IMR-90 (cell line): ENCODE measurements at regions not wholly inside any gene's neighbourhood (a gene's known extent, or its start where the extent isn't known, plus 50 kb on each side); places are given as distances from the start of the nearest gene placed in this dataset.

Source experiments
- ATAC-seq: fragments of 200-7000 bp; cut with Tn5 transposase; 2 replicates; pipeline ENCODE4 v1.9.1; 2020; ENCODE audit warnings: low read depth, mild to moderate bottlenecking, moderate library complexity
- BruUV-seq: library from RNA; stranded (reverse); fragments of 400-500 nt; replicated peaks from 2 replicates; lab custom pipeline; 2021; lab: Mats Ljungman, UMichigan
- CTCF ChIA-PET: fragments of 300-600 bp; formaldehyde crosslinking; extraction: SDS; loops from one replicate; lab custom pipeline; 2021; ENCODE audit warnings: antibody characterized with exemption; lab: Yijun Ruan, JAX
- POLR2A ChIA-PET: fragments of 300-600 bp; sonication (Branson Sonifier 250); formaldehyde crosslinking; loops from one replicate; lab custom pipeline; 2022; ENCODE audit warnings: antibody characterized with exemption; ENCODE audit not compliant: unreplicated experiment; lab: Charles Lee
- DNase-seq: peaks from one replicate; pipeline ENCODE4 v3.0.0; 2013
- H2AFZ ChIP-seq: replicated peaks from 2 replicates; pipeline ENCODE3; 2013; ENCODE audit warnings: low read length, mild to moderate bottlenecking; ENCODE audit not compliant: poor library complexity
- H2AK5ac ChIP-seq: 2 replicates; pipeline ENCODE4 v1.6.1; 2013; ENCODE audit warnings: low read depth, low read length, inconsistent platforms
- H2AK9ac ChIP-seq: replicated peaks from 2 replicates; pipeline ENCODE3; 2013; ENCODE audit warnings: mild to moderate bottlenecking, low read depth, low read length, moderate library complexity; ENCODE audit not compliant: poor library complexity
- H2BK120ac ChIP-seq: 2 replicates; pipeline ENCODE4 v1.6.1; 2013; ENCODE audit warnings: low read depth, low read length, inconsistent platforms
- H2BK15ac ChIP-seq: 3 replicates; pipeline ENCODE4 v1.6.1; 2013; ENCODE audit warnings: low read depth, low read length, inconsistent platforms
- H2BK20ac ChIP-seq: 2 replicates; pipeline ENCODE4 v1.6.1; 2013; ENCODE audit warnings: low read depth, mild to moderate bottlenecking, inconsistent platforms, low read length, moderate library complexity
- H2BK5ac ChIP-seq: 2 replicates; pipeline ENCODE4 v1.6.1; 2013; ENCODE audit warnings: mild to moderate bottlenecking, low read depth, low read length, inconsistent platforms; ENCODE audit not compliant: poor library complexity, severe bottlenecking
- H3K14ac ChIP-seq: replicated peaks from 2 replicates; pipeline ENCODE4 v1.6.1; 2013; ENCODE audit warnings: low read depth, low read length, inconsistent platforms
- H3K18ac ChIP-seq: 2 replicates; pipeline ENCODE4 v1.6.1; 2013; ENCODE audit warnings: low read depth, low read length, control low read depth
- H3K23ac ChIP-seq: 2 replicates; pipeline ENCODE4 v1.6.1; 2013; ENCODE audit warnings: low read depth, low read length, inconsistent platforms
- H3K27ac ChIP-seq: 2 replicates; pipeline ENCODE4 v1.5.1; 2013; ENCODE audit warnings: mild to moderate bottlenecking, control low read depth, low read length; ENCODE audit not compliant: insufficient read depth
- H3K27me3 ChIP-seq: 2 replicates; pipeline ENCODE4 v1.6.1; 2013; ENCODE audit warnings: low read length; ENCODE audit not compliant: control insufficient read depth, insufficient read depth
- H3K36me3 ChIP-seq: 2 replicates; pipeline ENCODE4 v1.6.1; 2013; ENCODE audit warnings: low read length, mixed read lengths; ENCODE audit not compliant: control insufficient read depth, insufficient read depth
- H3K4ac ChIP-seq: 2 replicates; pipeline ENCODE4 v1.6.1; 2013; ENCODE audit warnings: low read depth, low read length, inconsistent platforms
- H3K4me1 ChIP-seq: 2 replicates; pipeline ENCODE4 v1.6.1; 2013; ENCODE audit warnings: low read length, mixed read lengths; ENCODE audit not compliant: control insufficient read depth, insufficient read depth
- H3K4me2 ChIP-seq: 2 replicates; pipeline ENCODE4 v1.6.1; 2013; ENCODE audit warnings: low read depth, mild to moderate bottlenecking, control low read depth, low read length, moderate library complexity
- H3K4me3 ChIP-seq: 2 replicates; pipeline ENCODE4 v1.5.1; 2013; ENCODE audit warnings: low read depth, mild to moderate bottlenecking, control low read depth, low read length, moderate library complexity; ENCODE audit not compliant: insufficient read depth
- H3K56ac ChIP-seq: 2 replicates; pipeline ENCODE4 v1.6.1; 2013; ENCODE audit warnings: low read length, inconsistent platforms; ENCODE audit not compliant: insufficient read depth; ENCODE audit errors: extremely low read depth
- H3K79me1 ChIP-seq, 2 experiments: 2 replicates each; pipeline ENCODE4 v1.6.1; 2013; ENCODE audit warnings: low read length in 2 of 2, inconsistent platforms in 1 of 2, low read depth in 1 of 2
- H3K9ac ChIP-seq: 2 replicates; pipeline ENCODE4 v1.6.1; 2013; ENCODE audit warnings: low read depth, low read length, control low read depth
- H3K9me1 ChIP-seq: 2 replicates; pipeline ENCODE4 v1.6.1; 2013; ENCODE audit warnings: low read length, inconsistent platforms; ENCODE audit not compliant: insufficient read depth
- H3K9me3 ChIP-seq: 2 replicates; pipeline ENCODE4 v1.6.1; 2013; ENCODE audit warnings: low read length; ENCODE audit not compliant: control insufficient read depth, insufficient read depth
- H4K20me1 ChIP-seq: 2 replicates; pipeline ENCODE4 v1.6.1; 2013; ENCODE audit warnings: low read length, inconsistent platforms; ENCODE audit not compliant: insufficient read depth
- H4K5ac ChIP-seq: 2 replicates; pipeline ENCODE4 v1.6.1; 2013; ENCODE audit warnings: mild to moderate bottlenecking, low read depth, low read length, control low read depth
- H4K8ac ChIP-seq, 2 experiments: 2 replicates each; pipeline ENCODE4 v1.6.1; 2013; ENCODE audit warnings: low read depth in 2 of 2, low read length in 2 of 2, control low read depth in 1 of 2, inconsistent platforms in 1 of 2
- H4K91ac ChIP-seq: 2 replicates; pipeline ENCODE4 v1.6.1; 2013; ENCODE audit warnings: low read depth, low read length, inconsistent platforms; ENCODE audit not compliant: insufficient read depth
- CEBPB ChIP-seq: IDR thresholded peaks from 2 replicates; pipeline ENCODE4 v1.6.1; 2012; ENCODE audit warnings: low read depth, low read length, improper control_type of control experiment
- CHD1 ChIP-seq: IDR thresholded peaks from 2 replicates; pipeline ENCODE4 v1.6.1; 2012; ENCODE audit warnings: low read depth, low read length, improper control_type of control experiment
- FOS ChIP-seq: fragments of 150-350 bp; IDR thresholded peaks from 2 replicates; pipeline ENCODE4 v1.6.1; 2016; ENCODE audit warnings: low read depth, low read length
- MAFK ChIP-seq: IDR thresholded peaks from 2 replicates; pipeline ENCODE4 v1.6.1; 2012; ENCODE audit warnings: low read depth, low read length, improper control_type of control experiment
- MAZ ChIP-seq: IDR thresholded peaks from 2 replicates; pipeline ENCODE4 v1.6.1; 2012; ENCODE audit warnings: low read depth, mild to moderate bottlenecking, low read length, improper control_type of control experiment, moderate library complexity, borderline replicate concordance
- MXI1 ChIP-seq: IDR thresholded peaks from 2 replicates; pipeline ENCODE4 v1.6.1; 2012; ENCODE audit warnings: low read depth, mild to moderate bottlenecking, low read length, moderate library complexity, borderline replicate concordance
- POLR2A ChIP-seq: IDR thresholded peaks from 2 replicates; pipeline ENCODE4 v1.6.1; 2012; ENCODE audit warnings: mild to moderate bottlenecking, low read depth, low read length
- RAD21 ChIP-seq: IDR thresholded peaks from 2 replicates; pipeline ENCODE4 v1.6.1; 2012; ENCODE audit warnings: low read length, improper control_type of control experiment
- RCOR1 ChIP-seq: IDR thresholded peaks from 2 replicates; pipeline ENCODE4 v1.6.1; 2012; ENCODE audit warnings: mild to moderate bottlenecking, low read length, improper control_type of control experiment; ENCODE audit not compliant: insufficient replicate concordance
- RFX5 ChIP-seq: IDR thresholded peaks from 2 replicates; pipeline ENCODE4 v1.8.0; 2012; ENCODE audit warnings: low read depth, mild to moderate bottlenecking, low read length, moderate library complexity
- USF2 ChIP-seq: fragments of 150-350 bp; IDR thresholded peaks from 2 replicates; pipeline ENCODE4 v1.6.1; 2017; ENCODE audit warnings: mild to moderate bottlenecking, antibody characterized with exemption, low read length, low read depth
- whole genome bisulfite sequencing, 2 experiments: methylation state at CpG; one replicate each; pipeline versions ENCODE4 v1.1.5 to v1.1.7; 2013; ENCODE audit warnings: missing lambda C conversion rate in 2 of 2; ENCODE audit not compliant: insufficient read length in 1 of 2; ENCODE audit errors: extremely low coverage in 2 of 2; 5-methylcytosine and 5-hydroxymethylcytosine counted together
- dilution Hi-C: fragments of 300-500 bp; cut with HindIII; formaldehyde crosslinking; loops from one replicate; pipeline ENCODE4 v1.14.3; 2018; ENCODE audit warnings: low sequenced_read_pairs; ENCODE audit not compliant: unreplicated experiment
- in situ Hi-C: fragments of 300-500 bp; cut with MboI; formaldehyde crosslinking; loops from 3 replicates; pipeline ENCODE4 v1.14.3; 2019; ENCODE audit warnings: low sequenced_read_pairs, inconsistent platforms, mixed read lengths
- intact Hi-C: fragments of 100-400 bp; cut with micrococcal nuclease; formaldehyde crosslinking; loops from 2 replicates; pipeline ENCODE4 v1.10.0; 2022
- TF ChIP-seq, protein P1 (sequence below): fragments of 150-350 bp; IDR thresholded peaks from 2 replicates; pipeline ENCODE4 v1.6.1; 2016; ENCODE audit warnings: low read depth, mild to moderate bottlenecking, low read length, moderate library complexity, borderline replicate concordance
- TF ChIP-seq, protein P2 (sequence below): conservative IDR thresholded peaks from 2 replicates; pipeline ENCODE4 v1.5.1; 2012; ENCODE audit warnings: mild to moderate bottlenecking, low read depth, low read length, improper control_type of control experiment

DNA sequence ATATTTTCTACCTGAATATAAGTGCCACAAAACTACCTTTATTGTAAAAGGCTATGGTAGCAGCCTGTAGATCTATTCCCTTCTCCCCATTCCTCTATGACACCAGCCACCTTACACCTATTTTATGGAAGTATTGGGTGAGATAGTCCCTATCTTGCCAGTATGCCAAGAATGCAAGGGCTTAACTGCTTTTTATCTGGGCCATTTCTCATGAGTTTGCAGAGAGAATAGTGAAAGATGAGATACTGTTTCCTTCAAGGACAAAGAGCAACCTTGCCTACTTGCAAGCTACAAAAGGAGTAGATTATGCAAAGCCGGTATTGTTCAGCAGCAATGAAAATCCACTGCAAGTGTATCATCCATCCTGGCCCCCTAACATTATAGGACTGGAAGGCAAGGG lies 1775.6 kb upstream of the SEL1L start:
- Histone ChIP-seq H3K23ac (no peak overlapping the region), H3K4me1 (no peaks in the 10 kb centered on the region), H3K4me2 (no peak overlapping the region), H4K91ac (no peak overlapping the region), H2AFZ (no peak overlapping the region), H3K4ac (no peak overlapping the region), H2BK5ac (no peak overlapping the region), H2AK9ac (no peak overlapping the region), H2AK5ac (no peak overlapping the region), H2BK20ac (no peak overlapping the region), H2BK120ac (no peak overlapping the region), H3K79me1 (no peaks in the 10 kb centered on the region), H2BK15ac (no peak overlapping the region), H3K9ac (no peak overlapping the region), H3K56ac (no peak overlapping the region), H3K36me3 (no peaks in the 10 kb centered on the region), H3K9me1 (no peaks in the 10 kb centered on the region), H4K20me1 (no peaks in the 10 kb centered on the region), H4K8ac (no peak overlapping the region), H3K9me3 (no peaks in the 10 kb centered on the region), H3K18ac (no peak overlapping the region), H4K5ac (no peak overlapping the region), H3K27me3 (no peaks in the 10 kb centered on the region), H3K14ac (no peak overlapping the region), H3K27ac (no peak overlapping the region), H3K4me3 (no peak overlapping the region)
- CTCF ChIA-PET: no interaction called here
- DNase-seq: no peak
- in situ Hi-C loops (loop anchor here (10.0 kb wide), 1 partner anchor 156 kb away; no protein-coding TSS in a partner anchor), intact Hi-C loops (loop anchor here (5.0 to 10.0 kb wide), 3 partner anchors 776 to 1886 kb away; no protein-coding TSS in a partner anchor), dilution Hi-C loops (no loop called here)
- TF ChIP-seq CEBPB (no peak), USF2 (no peak), CHD1 (no peak), FOS (no peak), RFX5 (no peak), RAD21 (no peak), RCOR1 (no peak), MAFK (no peak), MAZ (no peak), POLR2A (no peak), MXI1 (no peak)
- TF ChIP-seq, protein P1, sequence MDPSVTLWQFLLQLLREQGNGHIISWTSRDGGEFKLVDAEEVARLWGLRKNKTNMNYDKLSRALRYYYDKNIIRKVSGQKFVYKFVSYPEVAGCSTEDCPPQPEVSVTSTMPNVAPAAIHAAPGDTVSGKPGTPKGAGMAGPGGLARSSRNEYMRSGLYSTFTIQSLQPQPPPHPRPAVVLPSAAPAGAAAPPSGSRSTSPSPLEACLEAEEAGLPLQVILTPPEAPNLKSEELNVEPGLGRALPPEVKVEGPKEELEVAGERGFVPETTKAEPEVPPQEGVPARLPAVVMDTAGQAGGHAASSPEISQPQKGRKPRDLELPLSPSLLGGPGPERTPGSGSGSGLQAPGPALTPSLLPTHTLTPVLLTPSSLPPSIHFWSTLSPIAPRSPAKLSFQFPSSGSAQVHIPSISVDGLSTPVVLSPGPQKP: no peak
- TF ChIP-seq, protein P2, sequence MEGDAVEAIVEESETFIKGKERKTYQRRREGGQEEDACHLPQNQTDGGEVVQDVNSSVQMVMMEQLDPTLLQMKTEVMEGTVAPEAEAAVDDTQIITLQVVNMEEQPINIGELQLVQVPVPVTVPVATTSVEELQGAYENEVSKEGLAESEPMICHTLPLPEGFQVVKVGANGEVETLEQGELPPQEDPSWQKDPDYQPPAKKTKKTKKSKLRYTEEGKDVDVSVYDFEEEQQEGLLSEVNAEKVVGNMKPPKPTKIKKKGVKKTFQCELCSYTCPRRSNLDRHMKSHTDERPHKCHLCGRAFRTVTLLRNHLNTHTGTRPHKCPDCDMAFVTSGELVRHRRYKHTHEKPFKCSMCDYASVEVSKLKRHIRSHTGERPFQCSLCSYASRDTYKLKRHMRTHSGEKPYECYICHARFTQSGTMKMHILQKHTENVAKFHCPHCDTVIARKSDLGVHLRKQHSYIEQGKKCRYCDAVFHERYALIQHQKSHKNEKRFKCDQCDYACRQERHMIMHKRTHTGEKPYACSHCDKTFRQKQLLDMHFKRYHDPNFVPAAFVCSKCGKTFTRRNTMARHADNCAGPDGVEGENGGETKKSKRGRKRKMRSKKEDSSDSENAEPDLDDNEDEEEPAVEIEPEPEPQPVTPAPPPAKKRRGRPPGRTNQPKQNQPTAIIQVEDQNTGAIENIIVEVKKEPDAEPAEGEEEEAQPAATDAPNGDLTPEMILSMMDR: no peak
- no CpG with 5 or more reads among the region's 1 CpG for WGBS, 2 experiments
- ATAC-seq: no peak
- BruUV-seq: no TSS peak
- POLR2A ChIA-PET: no interaction called here
